GM12878 (cell line): ENCODE measurements at regions not wholly inside any gene's neighbourhood (a gene's known extent, or its start where the extent isn't known, plus 50 kb on each side); places are given as distances from the start of the nearest gene placed in this dataset.

Source experiments
- ATAC-seq: fragments of 200-7000 bp; cut with Tn5 transposase; 3 replicates; pipeline ENCODE4 v1.9.1; 2020; ENCODE audit warnings: mild to moderate bottlenecking, moderate library complexity
- BruUV-seq: library from RNA; stranded (reverse); fragments of 400-500 nt; replicated peaks from 2 replicates; lab custom pipeline; 2021; lab: Mats Ljungman, UMichigan
- CTCF ChIA-PET: fragments of 300-600 bp; sonication (Branson Sonifier 250); formaldehyde crosslinking; extraction: SDS; loops from one replicate; lab custom pipeline; 2021; ENCODE audit warnings: inconsistent platforms; lab: Yijun Ruan, JAX
- POLR2A ChIA-PET: fragments of 350-600 bp; formaldehyde crosslinking; extraction: SDS; loops from one replicate; lab custom pipeline; 2021; ENCODE audit warnings: inconsistent platforms; lab: Charles Lee
- RAD21 ChIA-PET: fragments of 300-600 bp; sonication (Branson Sonifier 250); formaldehyde crosslinking; loops from one replicate; lab custom pipeline; 2023; ENCODE audit warnings: antibody characterized with exemption; ENCODE audit not compliant: unreplicated experiment; lab: Charles Lee
- SMC1A ChIA-PET: fragments of 300-600 bp; sonication (Branson Sonifier 250); formaldehyde crosslinking; loops from one replicate; lab custom pipeline; 2023; ENCODE audit not compliant: unreplicated experiment, uncharacterized antibody; lab: Charles Lee
- DNase-seq: peaks from one replicate; pipeline ENCODE4 v3.0.0-alpha.2; 2011; ENCODE audit warnings: low read depth, low spot score
- FAIRE-seq: peaks from 3 replicates; lab custom pipeline; 2011; peaks lifted over from hg19 to GRCh38; lab: Jason Lieb, UNC
- H2AFZ ChIP-seq: 2 replicates; pipeline ENCODE4 v1.6.0; 2011; ENCODE audit warnings: low read depth, low read length, control low read depth; ENCODE audit not compliant: control insufficient read depth
- H3K27ac ChIP-seq: 2 replicates; pipeline ENCODE4 v1.5.1; 2011; ENCODE audit warnings: control low read depth; ENCODE audit not compliant: control insufficient read depth, insufficient read depth
- H3K27me3 ChIP-seq, 2 experiments: replicated peaks in 1 of 2; 2 replicates each; pipeline versions ENCODE4 v1.6.0 to v1.6.1; 2011; ENCODE audit warnings: low read length in 1 of 2; ENCODE audit not compliant: control insufficient read depth in 2 of 2, insufficient read depth in 2 of 2
- H3K36me3 ChIP-seq, 2 experiments: 2 replicates each; pipeline ENCODE4 v1.5.1; 2011; ENCODE audit warnings: low read length in 1 of 2; ENCODE audit not compliant: control insufficient read depth in 2 of 2, insufficient read depth in 2 of 2
- H3K4me1 ChIP-seq: 2 replicates; pipeline ENCODE4 v1.6.1; 2011; ENCODE audit warnings: mild to moderate bottlenecking, low read length, moderate library complexity, mixed read lengths; ENCODE audit not compliant: control insufficient read depth, insufficient read depth
- H3K4me2 ChIP-seq: 2 replicates; pipeline ENCODE4 v1.6.0; 2011; ENCODE audit warnings: control low read depth; ENCODE audit not compliant: control insufficient read depth, insufficient read depth
- H3K4me3 ChIP-seq: fragments of 200-600 bp; sonication (generic); 2 replicates; pipeline ENCODE4 v1.5.1; 2016
- H3K79me2 ChIP-seq: 2 replicates; pipeline ENCODE4 v1.6.0; 2011; ENCODE audit warnings: low read length; ENCODE audit not compliant: control insufficient read depth, insufficient read depth
- H3K9ac ChIP-seq: 2 replicates; pipeline ENCODE4 v1.8.0; 2011; ENCODE audit warnings: low read length, control low read depth, mixed read lengths; ENCODE audit not compliant: control insufficient read depth, insufficient read depth
- H3K9me3 ChIP-seq: replicated peaks from 3 replicates; pipeline ENCODE4 v1.5.1; 2011; ENCODE audit warnings: mild to moderate bottlenecking, low read length; ENCODE audit not compliant: control insufficient read depth, insufficient read depth
- H4K20me1 ChIP-seq: 2 replicates; pipeline ENCODE4 v1.6.0; 2011; ENCODE audit not compliant: control insufficient read depth, insufficient read depth
- CTCF ChIP-seq, 3 experiments: IDR thresholded peaks in 2 of 3; conservative IDR thresholded peaks in 1 of 3; 2 replicates each; pipeline ENCODE4 v1.5.1; 2011; ENCODE audit warnings: low read depth in 3 of 3, low read length in 3 of 3, mild to moderate bottlenecking in 3 of 3, control low read depth in 2 of 3, moderate library complexity in 2 of 3, inconsistent platforms in 1 of 3, mixed read lengths in 1 of 3; ENCODE audit not compliant: control insufficient read depth in 2 of 3, insufficient read depth in 1 of 3; ENCODE audit errors: extremely low read depth in 1 of 3
- MYC ChIP-seq: IDR thresholded peaks from 2 replicates; pipeline ENCODE4 v1.6.1; 2011; ENCODE audit warnings: mild to moderate bottlenecking, low read length, moderate library complexity, inconsistent platforms; ENCODE audit not compliant: insufficient read depth, insufficient replicate concordance, insufficient read length, severe bottlenecking
- RAD21 ChIP-seq: IDR thresholded peaks from 2 replicates; pipeline ENCODE4 v1.6.1; 2011; ENCODE audit warnings: mild to moderate bottlenecking, low read depth, low read length, moderate library complexity; ENCODE audit not compliant: insufficient read depth
- REST ChIP-seq: IDR thresholded peaks from 2 replicates; pipeline ENCODE4 v1.6.1; 2012; ENCODE audit warnings: mild to moderate bottlenecking, low read depth, low read length
- SMC3 ChIP-seq: IDR thresholded peaks from 2 replicates; pipeline ENCODE4 v1.6.1; 2011; ENCODE audit warnings: low read length, improper control_type of control experiment, borderline replicate concordance
- SREBF2 ChIP-seq: IDR thresholded peaks from 2 replicates; pipeline ENCODE4 v1.6.1; 2012; ENCODE audit warnings: mild to moderate bottlenecking, low read length
- STAT1 ChIP-seq: fragments of 450-650 bp; conservative IDR thresholded peaks from 2 replicates; pipeline ENCODE4 v1.6.1; 2014; ENCODE audit warnings: antibody characterized with exemption, mild to moderate bottlenecking
- USF2 ChIP-seq: IDR thresholded peaks from 2 replicates; pipeline ENCODE4 v1.6.1; 2011; ENCODE audit warnings: low read depth, low read length, improper control_type of control experiment, borderline replicate concordance
- YY1 ChIP-seq: IDR thresholded peaks from 2 replicates; pipeline ENCODE4 v1.6.1; 2011; ENCODE audit warnings: low read depth, mild to moderate bottlenecking, low read length
- WGBS: methylation state at CpG from one replicate; pipeline ENCODE4 v1.1.6; 2016; ENCODE audit warnings: low lambda C conversion rate; ENCODE audit not compliant: insufficient replicate concordance, insufficient coverage; ENCODE audit errors: missing lambda C conversion rate; 5-methylcytosine and 5-hydroxymethylcytosine counted together
- in situ Hi-C: fragments of 300-500 bp; cut with MboI; formaldehyde crosslinking; loops from 9 replicates; pipeline ENCODE4 v1.14.3; 2018; ENCODE audit warnings: mixed read lengths
- intact Hi-C: fragments of 100-400 bp; cut with micrococcal nuclease; formaldehyde crosslinking; loops from one replicate; pipeline ENCODE4 v1.14.2; 2022; ENCODE audit not compliant: unreplicated experiment
- TF ChIP-seq, protein P1 (sequence below): IDR thresholded peaks from 2 replicates; pipeline ENCODE4 v1.6.1; 2011; ENCODE audit warnings: borderline replicate concordance, low read depth, mild to moderate bottlenecking, moderate library complexity, low read length; ENCODE audit not compliant: insufficient read depth, poor library complexity, severe bottlenecking
- TF ChIP-seq, protein P2 (sequence below): fragments of 150-350 bp; IDR thresholded peaks from 2 replicates; pipeline ENCODE4 v1.6.1; 2016; ENCODE audit warnings: low read depth, low read length

DNA sequence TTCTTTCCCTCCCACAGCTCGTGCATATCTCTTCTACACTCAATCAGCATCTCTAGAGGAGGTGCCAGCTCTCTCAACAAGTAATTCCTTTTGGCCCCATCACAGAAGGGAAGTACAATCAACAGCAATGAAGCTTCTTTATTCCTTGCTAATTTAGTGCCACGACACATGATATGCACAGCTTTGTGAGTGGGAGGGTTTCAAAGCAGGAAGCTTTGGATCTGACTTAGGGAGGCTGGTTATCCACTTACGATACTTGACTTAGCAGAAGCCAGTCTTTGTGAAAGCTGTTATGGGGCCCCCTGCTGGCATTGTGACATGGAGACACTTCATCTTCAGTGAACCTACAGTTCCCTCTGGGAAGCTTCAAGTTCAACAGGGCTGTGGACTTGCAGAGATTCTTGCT is 81.0 kb downstream of the TMEM100 start:
- intact Hi-C loops = loop anchor here (5.0 kb wide), 1 partner anchor 114 kb away; no protein-coding TSS in a partner anchor
- no peak for FAIRE-seq
- TF ChIP-seq MYC (no peak), CTCF (IDR thresholded peaks at IDR 0.05 in 2 of 3, conservative IDR thresholded peaks at IDR 0.05 in 1 of 3; ENCODE audit: control insufficient read depth in 2 of 3, extremely low read depth in 1 of 3, insufficient read depth in 1 of 3, low read depth in 3 of 3, low read length in 3 of 3) (peak; percentile 59 to 70 (median 68)), SMC3 (peak; percentile 54; the same call in 1 of the 2 replicates), YY1 (0 out of 2 replicates have a peak, but pooled peaks have one; percentile 17), REST (no peak), SREBF2 (no peak), RAD21 (peak; percentile 50), USF2 (no peak), STAT1 (no peak)
- TF ChIP-seq, protein P1, sequence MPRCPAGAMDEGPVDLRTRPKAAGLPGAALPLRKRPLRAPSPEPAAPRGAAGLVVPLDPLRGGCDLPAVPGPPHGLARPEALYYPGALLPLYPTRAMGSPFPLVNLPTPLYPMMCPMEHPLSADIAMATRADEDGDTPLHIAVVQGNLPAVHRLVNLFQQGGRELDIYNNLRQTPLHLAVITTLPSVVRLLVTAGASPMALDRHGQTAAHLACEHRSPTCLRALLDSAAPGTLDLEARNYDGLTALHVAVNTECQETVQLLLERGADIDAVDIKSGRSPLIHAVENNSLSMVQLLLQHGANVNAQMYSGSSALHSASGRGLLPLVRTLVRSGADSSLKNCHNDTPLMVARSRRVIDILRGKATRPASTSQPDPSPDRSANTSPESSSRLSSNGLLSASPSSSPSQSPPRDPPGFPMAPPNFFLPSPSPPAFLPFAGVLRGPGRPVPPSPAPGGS = no peak
- TF ChIP-seq, protein P2, sequence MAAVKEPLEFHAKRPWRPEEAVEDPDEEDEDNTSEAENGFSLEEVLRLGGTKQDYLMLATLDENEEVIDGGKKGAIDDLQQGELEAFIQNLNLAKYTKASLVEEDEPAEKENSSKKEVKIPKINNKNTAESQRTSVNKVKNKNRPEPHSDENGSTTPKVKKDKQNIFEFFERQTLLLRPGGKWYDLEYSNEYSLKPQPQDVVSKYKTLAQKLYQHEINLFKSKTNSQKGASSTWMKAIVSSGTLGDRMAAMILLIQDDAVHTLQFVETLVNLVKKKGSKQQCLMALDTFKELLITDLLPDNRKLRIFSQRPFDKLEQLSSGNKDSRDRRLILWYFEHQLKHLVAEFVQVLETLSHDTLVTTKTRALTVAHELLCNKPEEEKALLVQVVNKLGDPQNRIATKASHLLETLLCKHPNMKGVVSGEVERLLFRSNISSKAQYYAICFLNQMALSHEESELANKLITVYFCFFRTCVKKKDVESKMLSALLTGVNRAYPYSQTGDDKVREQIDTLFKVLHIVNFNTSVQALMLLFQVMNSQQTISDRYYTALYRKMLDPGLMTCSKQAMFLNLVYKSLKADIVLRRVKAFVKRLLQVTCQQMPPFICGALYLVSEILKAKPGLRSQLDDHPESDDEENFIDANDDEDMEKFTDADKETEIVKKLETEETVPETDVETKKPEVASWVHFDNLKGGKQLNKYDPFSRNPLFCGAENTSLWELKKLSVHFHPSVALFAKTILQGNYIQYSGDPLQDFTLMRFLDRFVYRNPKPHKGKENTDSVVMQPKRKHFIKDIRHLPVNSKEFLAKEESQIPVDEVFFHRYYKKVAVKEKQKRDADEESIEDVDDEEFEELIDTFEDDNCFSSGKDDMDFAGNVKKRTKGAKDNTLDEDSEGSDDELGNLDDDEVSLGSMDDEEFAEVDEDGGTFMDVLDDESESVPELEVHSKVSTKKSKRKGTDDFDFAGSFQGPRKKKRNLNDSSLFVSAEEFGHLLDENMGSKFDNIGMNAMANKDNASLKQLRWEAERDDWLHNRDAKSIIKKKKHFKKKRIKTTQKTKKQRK = no peak

More for the DNA sequence above, 81.0 kb downstream of the TMEM100 start:
- Histone ChIP-seq H3K4me1 (no peaks in the 10 kb centered on the region), H3K9ac (no peak overlapping the region), H4K20me1 (no peaks in the 10 kb centered on the region), H3K27ac (no peak overlapping the region), H3K9me3 (no peaks in the 10 kb centered on the region), H3K79me2 (no peaks in the 10 kb centered on the region), H3K27me3 (no peaks in the 10 kb centered on the region; a peak in 1 of 4 replicates), H3K36me3 (no peaks in the 10 kb centered on the region), H3K4me2 (no peak overlapping the region), H3K4me3 (no peak overlapping the region), H2AFZ (no peak overlapping the region)
- RAD21 ChIA-PET = interaction anchor here (1.2 to 2.4 kb wide), 3 partner anchors 39 to 129 kb away, joined by 3 to 10 read pairs (median 5); no protein-coding TSS in a partner anchor
- POLR2A ChIA-PET = no interaction called here
- ATAC-seq (peak; percentile 74), DNase-seq (no peak)
- CTCF ChIA-PET = interaction anchor here (0.6 to 6.3 kb wide), 16 partner anchors 10 to 726 kb away, joined by 3 to 59 read pairs (median 4); no protein-coding TSS in a partner anchor
- in situ Hi-C loops = no loop called here
- SMC1A ChIA-PET = interaction anchor here (0.7 to 1.4 kb wide), 5 partner anchors 36 to 115 kb away, joined by 3 to 8 read pairs (median 3); no protein-coding TSS in a partner anchor
- BruUV-seq = no TSS peak
- 0% methylated on average over 3 of the region's 3 CpGs for WGBS
